Spleen (tissue), 11 donors: ENCODE measurements at regions not wholly inside any gene's neighbourhood (a gene's known extent, or its start where the extent isn't known, plus 50 kb on each side); places are given as distances from the start of the nearest gene placed in this dataset.

Experiments used
- DNase-seq: peaks from one replicate; pipeline ENCODE4 v3.0.0-alpha.2; 2020
- H3K27ac ChIP-seq, 8 donors: fragments of 200-600 bp; sonication (generic) in 7 of 8; 1 replicate in 4 of 8; 2 replicates in 4 of 8; pipeline versions ENCODE4 v1.5.0 to v1.8.0; 2016 to 2021; ENCODE audit warnings: inconsistent platforms in 4 of 8, mild to moderate bottlenecking in 4 of 8, moderate library complexity in 1 of 8
- H3K27me3 ChIP-seq, 7 donors: fragments of 200-600 bp; sonication (generic) in 6 of 7; replicated peaks in 1 of 7; 1 replicate in 4 of 7; 2 replicates in 3 of 7; pipeline versions ENCODE4 v1.5.0 to v1.8.0; 2016 to 2021; ENCODE audit warnings: inconsistent platforms in 3 of 7, mild to moderate bottlenecking in 1 of 7
- H3K36me3 ChIP-seq, 6 donors: fragments of 200-600 bp; sonication (generic) in 5 of 6; 1 replicate in 4 of 6; 2 replicates in 2 of 6; pipeline versions ENCODE4 v1.5.0 to v1.8.0; 2016 to 2021; ENCODE audit warnings: inconsistent platforms in 2 of 6
- H3K4me1 ChIP-seq, 6 donors: fragments of 200-600 bp; sonication (generic) in 5 of 6; 1 replicate in 3 of 6; 2 replicates in 3 of 6; pipeline versions ENCODE4 v1.5.0 to v1.8.0; 2016 to 2021; ENCODE audit warnings: inconsistent platforms in 3 of 6
- H3K4me3 ChIP-seq, 8 donors: fragments of 200-600 bp; sonication (generic) in 7 of 8; 1 replicate in 4 of 8; 2 replicates in 4 of 8; pipeline versions ENCODE4 v1.5.0 to v1.8.0; 2016 to 2021; ENCODE audit warnings: inconsistent platforms in 4 of 8, mild to moderate bottlenecking in 4 of 8, moderate library complexity in 2 of 8
- H3K9me3 ChIP-seq, 8 donors: fragments of 200-600 bp; sonication (generic) in 7 of 8; 1 replicate in 4 of 8; 2 replicates in 4 of 8; pipeline versions ENCODE4 v1.5.0 to v1.8.0; 2016 to 2021; ENCODE audit warnings: inconsistent platforms in 4 of 8
- POLR2A ChIP-seq, 3 donors: fragments of 450-650 bp; IDR thresholded peaks; one replicate each; pipeline ENCODE4 v1.5.1; 2017; ENCODE audit warnings: antibody characterized with exemption in 3 of 3, mild to moderate bottlenecking in 1 of 3
- POLR2AphosphoS5 ChIP-seq, 3 donors: sonication (generic); formaldehyde crosslinking; IDR thresholded peaks; one replicate each; pipeline ENCODE4 v1.5.1; 2017; ENCODE audit warnings: antibody characterized with exemption in 3 of 3
- WGBS, 5 donors: extraction: QIAGEN DNeasy Blood & Tissue Kit in 3 of 5; methylation state at CpG; one replicate each; pipeline versions ENCODE4 v1.1.5 to v1.1.7; 2013 to 2018; 5-methylcytosine and 5-hydroxymethylcytosine counted together
- intact Hi-C: fragments of 100-400 bp; cut with DNase I; formaldehyde crosslinking; loops from one replicate; pipeline ENCODE4 v1.15.0; 2023; ENCODE audit warnings: low total_unique reads
- small RNA-seq, 4 donors: library from RNA; depleted of rRNA; stranded (forward); fragments of <200 nt; gene quantifications; one replicate each; pipeline ENCODE3, GENCODE V24; 2016
- TF ChIP-seq, protein P1 (sequence below), 11 experiments: fragments of 200-600 bp in 7 of 11; fragments of 450-650 bp in 4 of 11; sonication (generic) in 4 of 11; IDR thresholded peaks in 8 of 11; conservative IDR thresholded peaks in 3 of 11; 1 replicate in 7 of 11; 2 replicates in 4 of 11; pipeline versions ENCODE4 v1.4.0 to v1.8.0; 2016 to 2021; ENCODE audit warnings: antibody characterized with exemption in 11 of 11, inconsistent platforms in 4 of 11, mild to moderate bottlenecking in 1 of 11
- donor health status: healthy with polysubstance abuse.
- donor health status: DM: no; HTN: no; CAD: no; lungs with moderate emphysema.
- donor health status: DM: no; HTN: no; CAD: no.
- donor health status: Bipolar disorder and iron deficiency.
- donor health status: healthy.
- donor health status: DM: no; HTN: no; CAD: no.
- donor health status: DM: yes; HTN: yes; CAD: no.

DNA sequence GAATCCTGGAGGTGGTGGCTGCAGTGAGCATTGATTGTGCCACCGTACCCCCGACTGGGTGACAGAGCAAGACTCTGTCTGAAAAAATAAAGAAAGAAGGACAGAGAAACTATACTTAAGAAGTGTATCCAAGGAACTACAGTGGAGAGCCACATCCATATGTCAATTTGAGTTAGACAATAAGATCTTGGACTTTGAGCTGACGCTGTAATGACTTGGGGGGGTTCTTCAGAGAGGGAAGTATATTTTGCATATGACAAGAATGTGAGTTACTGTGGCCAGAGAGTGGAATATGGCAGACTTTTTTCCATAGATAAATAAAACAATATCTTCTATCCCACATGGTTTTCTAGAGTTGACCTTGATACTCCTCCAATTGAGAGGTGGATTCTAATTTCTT is 52.6 kb upstream of the TEX264 start:
- no peak overlapping the region for H3K4me3 ChIP-seq
- no peak overlapping the region for H3K27ac ChIP-seq
- H3K4me1 ChIP-seq: peaks cover 0 to 25% (median 7%) of the 10 kb centered on the region in 6 donors
- 90 to 97% (median 95%) methylated on average over 3 of the region's 3 CpGs for WGBS, 5 donors
- intact Hi-C loops: no loop called here
- TF ChIP-seq POLR2A (IDR thresholded peaks at IDR 0.05) (no peak), POLR2AphosphoS5 (IDR thresholded peaks at IDR 0.05) (no peak)
- TF ChIP-seq, protein P1, sequence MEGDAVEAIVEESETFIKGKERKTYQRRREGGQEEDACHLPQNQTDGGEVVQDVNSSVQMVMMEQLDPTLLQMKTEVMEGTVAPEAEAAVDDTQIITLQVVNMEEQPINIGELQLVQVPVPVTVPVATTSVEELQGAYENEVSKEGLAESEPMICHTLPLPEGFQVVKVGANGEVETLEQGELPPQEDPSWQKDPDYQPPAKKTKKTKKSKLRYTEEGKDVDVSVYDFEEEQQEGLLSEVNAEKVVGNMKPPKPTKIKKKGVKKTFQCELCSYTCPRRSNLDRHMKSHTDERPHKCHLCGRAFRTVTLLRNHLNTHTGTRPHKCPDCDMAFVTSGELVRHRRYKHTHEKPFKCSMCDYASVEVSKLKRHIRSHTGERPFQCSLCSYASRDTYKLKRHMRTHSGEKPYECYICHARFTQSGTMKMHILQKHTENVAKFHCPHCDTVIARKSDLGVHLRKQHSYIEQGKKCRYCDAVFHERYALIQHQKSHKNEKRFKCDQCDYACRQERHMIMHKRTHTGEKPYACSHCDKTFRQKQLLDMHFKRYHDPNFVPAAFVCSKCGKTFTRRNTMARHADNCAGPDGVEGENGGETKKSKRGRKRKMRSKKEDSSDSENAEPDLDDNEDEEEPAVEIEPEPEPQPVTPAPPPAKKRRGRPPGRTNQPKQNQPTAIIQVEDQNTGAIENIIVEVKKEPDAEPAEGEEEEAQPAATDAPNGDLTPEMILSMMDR (IDR thresholded peaks at IDR 0.05 in 8 of 11, conservative IDR thresholded peaks at IDR 0.05 in 3 of 11): no peak
- H3K9me3 ChIP-seq: no peaks in the 10 kb centered on the region
- DNase-seq: no peak
- H3K36me3 ChIP-seq: peaks cover 0 to 3% (median 0%) of the 10 kb centered on the region in 6 donors
- no peaks in the 10 kb centered on the region for H3K27me3 ChIP-seq

DNA sequence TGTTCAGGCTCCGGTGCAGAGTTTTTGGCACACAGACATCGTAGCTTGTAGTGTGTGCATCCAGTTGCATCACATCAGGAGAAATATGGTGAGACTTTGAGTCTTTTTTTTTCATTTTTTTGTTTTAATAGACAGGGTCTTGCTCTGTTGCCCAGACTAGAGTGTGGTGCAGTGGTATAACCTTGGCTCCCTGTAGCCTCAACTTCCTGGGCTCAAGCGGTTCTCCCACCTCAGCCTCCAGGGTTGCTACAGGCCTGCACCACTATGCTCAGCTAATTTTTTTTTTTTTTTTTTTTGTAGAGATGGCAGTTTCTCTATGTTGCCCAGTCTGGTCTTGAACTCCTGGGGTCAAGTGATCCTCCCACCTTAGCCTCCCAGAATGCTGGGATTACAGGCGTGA is 51.1 kb upstream of the TEX264 start:
- Histone ChIP-seq H3K27me3 (no peaks in the 10 kb centered on the region), H3K4me3 (no peak overlapping the region), H3K36me3 (peaks cover 0 to 3% (median 0%) of the 10 kb centered on the region in 6 donors), H3K4me1 (peaks cover 0 to 25% (median 7%) of the 10 kb centered on the region in 6 donors), H3K9me3 (no peaks in the 10 kb centered on the region), H3K27ac (no peak overlapping the region)
- intact Hi-C loops: no loop called here
- WGBS, 5 donors: 89 to 94% (median 92%) methylated on average over 4 of the region's 4 CpGs
- DNase-seq: no peak
- no peak for TF ChIP-seq POLR2AphosphoS5 (IDR thresholded peaks at IDR 0.05)
- TF ChIP-seq, protein P1 (IDR thresholded peaks at IDR 0.05 in 8 of 11, conservative IDR thresholded peaks at IDR 0.05 in 3 of 11): no peak
- TF ChIP-seq POLR2A (IDR thresholded peaks at IDR 0.05): no peak

DNA sequence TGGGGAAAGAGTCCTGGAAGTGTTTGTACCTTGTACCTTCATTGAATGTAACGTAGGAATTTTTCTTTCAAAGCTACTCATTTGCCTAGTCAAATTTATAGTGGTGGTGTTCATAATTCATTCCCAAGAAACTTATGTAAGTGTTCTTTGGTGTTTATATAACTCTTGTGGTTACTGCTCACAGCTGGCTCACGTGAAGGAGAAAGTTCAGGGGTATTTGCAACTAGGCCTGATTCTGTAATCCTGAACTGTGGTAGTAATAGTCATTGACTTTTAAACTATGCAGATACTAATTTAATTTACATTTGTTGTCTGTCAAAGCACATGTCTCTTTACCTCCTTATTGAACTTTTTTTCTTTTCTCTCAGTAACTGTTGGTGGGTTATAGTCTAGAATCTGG is 50.5 kb upstream of the TEX264 start:
- WGBS, 5 donors: 66 to 77% (median 69%) methylated on average over 2 of the region's 2 CpGs
- no peak for TF ChIP-seq POLR2A (IDR thresholded peaks at IDR 0.05)
- no peak for TF ChIP-seq POLR2AphosphoS5 (IDR thresholded peaks at IDR 0.05)
- intact Hi-C loops: no loop called here
- Histone ChIP-seq H3K27me3 (no peaks in the 10 kb centered on the region), H3K9me3 (no peaks in the 10 kb centered on the region), H3K36me3 (peaks cover 0 to 6% (median 0%) of the 10 kb centered on the region in 6 donors), H3K4me1 (peaks cover 0 to 25% (median 7%) of the 10 kb centered on the region in 6 donors), H3K27ac (no peak overlapping the region), H3K4me3 (no peak overlapping the region)
- no peak for DNase-seq

DNA sequence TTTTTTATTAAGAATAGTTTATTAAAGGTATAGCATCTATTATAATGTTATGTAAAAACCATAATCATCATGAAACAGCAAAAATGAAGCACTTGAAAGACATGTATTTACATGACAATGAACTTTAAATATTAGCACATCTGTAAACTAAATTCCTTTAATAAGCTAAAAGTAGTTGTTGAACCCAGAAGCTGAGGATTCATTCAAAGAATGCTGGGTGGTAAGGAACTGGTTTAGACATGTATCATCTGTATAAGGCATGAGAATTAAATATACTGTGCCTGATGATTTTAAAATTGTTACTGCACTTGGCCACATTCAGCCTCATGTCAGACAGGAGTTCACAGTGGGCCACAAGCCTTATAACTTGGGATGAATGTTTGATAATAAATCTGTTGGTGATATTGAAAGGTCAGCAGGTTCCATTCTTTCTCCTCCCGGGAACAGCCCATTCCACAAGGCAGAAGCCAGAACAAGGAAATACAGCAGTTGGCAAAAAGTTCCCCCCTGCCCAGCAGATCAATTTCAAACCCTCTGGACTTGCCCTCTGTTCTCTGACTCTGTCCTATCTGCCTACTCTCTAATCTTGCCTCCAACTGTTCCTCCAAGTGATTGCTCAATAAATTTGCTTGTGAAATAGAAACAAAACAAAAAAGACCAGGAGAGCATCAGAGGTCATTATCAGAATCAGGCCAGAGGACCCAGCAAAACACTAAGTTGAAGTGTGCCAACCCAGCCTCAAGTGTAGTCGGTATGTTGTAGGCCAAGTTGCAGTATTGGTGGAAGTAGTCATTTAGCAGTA is 49.8 kb upstream of the TEX264 start:
- peaks cover 0 to 25% (median 7%) of the 10 kb centered on the region in 6 donors for H3K4me1 ChIP-seq
- DNase-seq: no peak
- no peaks in the 10 kb centered on the region for H3K27me3 ChIP-seq
- intact Hi-C loops: no loop called here
- TF ChIP-seq, protein P1 (IDR thresholded peaks at IDR 0.05 in 8 of 11, conservative IDR thresholded peaks at IDR 0.05 in 3 of 11): no peak
- TF ChIP-seq POLR2AphosphoS5 (IDR thresholded peaks at IDR 0.05): no peak
- no peak for TF ChIP-seq POLR2A (IDR thresholded peaks at IDR 0.05)
- H3K27ac ChIP-seq: peak overlapping the region in 2 of 8 donors; percentile 9 to 27
- peaks cover 0 to 6% (median 0%) of the 10 kb centered on the region in 6 donors for H3K36me3 ChIP-seq
- H3K4me3 ChIP-seq: no peak overlapping the region
- 58 to 78% (median 70%) methylated on average over 2 of the region's 2 CpGs for WGBS, 5 donors
- H3K9me3 ChIP-seq: no peaks in the 10 kb centered on the region

Small RNA genes lying in the stretch of these regions (small RNA-seq; reads per million reads assigned to genes)
- 0 reads per million in 4 donors for gene RNU6ATAC29P
